K562 (cell line): ENCODE measurements at regions not wholly inside any gene's neighbourhood (a gene's known extent, or its start where the extent isn't known, plus 50 kb on each side); places are given as distances from the start of the nearest gene placed in this dataset.

Source experiments
- BRD9 ChIP-seq: fragments of 450-650 bp; IDR thresholded peaks from 2 replicates; pipeline ENCODE4 v1.6.1; 2018; ENCODE audit warnings: low read depth; ENCODE audit not compliant: partially characterized antibody
- CBX2 ChIP-seq: fragments of 200-600 bp; sonication (generic); IDR thresholded peaks from one replicate; pipeline ENCODE4 v1.6.1; 2012; ENCODE audit warnings: mild to moderate bottlenecking, low read length, inconsistent platforms; ENCODE audit not compliant: insufficient read depth, poor library complexity, severe bottlenecking
- EP300 ChIP-seq: IDR thresholded peaks from 2 replicates; pipeline ENCODE4 v1.6.1; 2012; ENCODE audit warnings: low read length, improper control_type of control experiment
- KLF13 ChIP-seq: fragments of 450-650 bp; IDR thresholded peaks from 2 replicates; pipeline ENCODE4 v1.6.1; 2016; ENCODE audit warnings: missing genetic modification characterization, low read depth, mild to moderate bottlenecking, missing compliant biosample characterization, moderate library complexity, borderline replicate concordance
- MIER1 ChIP-seq: fragments of 450-650 bp; IDR thresholded peaks from 2 replicates; pipeline ENCODE4 v1.6.1; 2016; ENCODE audit warnings: antibody characterized with exemption, mild to moderate bottlenecking, low read depth
- NCOA4 ChIP-seq: fragments of 450-650 bp; IDR thresholded peaks from 2 replicates; pipeline ENCODE4 v1.6.1; 2018; ENCODE audit warnings: mild to moderate bottlenecking; ENCODE audit not compliant: partially characterized antibody
- PATZ1 ChIP-seq: fragments of 250-450 bp; sonication (Bioruptor Pico); IDR thresholded peaks from 2 replicates; pipeline ENCODE4 v1.5.0; 2020; ENCODE audit warnings: mild to moderate bottlenecking, borderline replicate concordance
- PHB ChIP-seq: fragments of 250-450 bp; sonication (Bioruptor Pico); IDR thresholded peaks from 2 replicates; pipeline ENCODE4 v1.5.0; 2021
- POLR2AphosphoS5 ChIP-seq: IDR thresholded peaks from 2 replicates; pipeline ENCODE4 v1.6.1; 2011; ENCODE audit warnings: mild to moderate bottlenecking, low read depth, low read length, moderate library complexity; ENCODE audit not compliant: control insufficient read depth, insufficient read depth
- SREBF1 ChIP-seq: fragments of 150-350 bp; IDR thresholded peaks from 2 replicates; pipeline ENCODE4 v1.6.1; 2014; ENCODE audit warnings: antibody characterized with exemption, low read depth, low read length, borderline replicate concordance
- XRCC3 ChIP-seq: fragments of 450-650 bp; IDR thresholded peaks from 2 replicates; pipeline ENCODE4 v1.6.1; 2017; ENCODE audit warnings: mild to moderate bottlenecking, moderate library complexity
- ZNF134 ChIP-seq: fragments of 250-450 bp; sonication (Bioruptor Pico); conservative IDR thresholded peaks from 2 replicates; pipeline ENCODE4 v1.4.0; 2020
- ZNF445 ChIP-seq: fragments of 250-450 bp; sonication (Bioruptor Pico); IDR thresholded peaks from 2 replicates; pipeline ENCODE4 v1.4.0; 2020; ENCODE audit warnings: low read depth, mild to moderate bottlenecking, moderate library complexity
- TF ChIP-seq, protein P1 (sequence below): fragments of 150-350 bp; IDR thresholded peaks from 2 replicates; pipeline ENCODE4 v1.6.1; 2014; ENCODE audit warnings: low read depth, mild to moderate bottlenecking, low read length, borderline replicate concordance
- TF ChIP-seq, protein P2 (sequence below): fragments of 150-350 bp; conservative IDR thresholded peaks from 2 replicates; pipeline ENCODE4 v1.6.1; 2014; ENCODE audit warnings: low read length
- TF ChIP-seq, protein P3 (sequence below): IDR thresholded peaks from 2 replicates; pipeline ENCODE4 v1.6.1; 2011; ENCODE audit warnings: borderline replicate concordance, low read depth, mild to moderate bottlenecking, moderate library complexity, low read length; ENCODE audit not compliant: insufficient read depth, poor library complexity, severe bottlenecking

GRCh38 chr10:78302989-78303854 lies 269.6 kb downstream of the RPS24 start (continued):
- TF ChIP-seq CBX2: no peak
- TF ChIP-seq SREBF1: no peak
- TF ChIP-seq BRD9: no peak
- TF ChIP-seq XRCC3: no peak
- TF ChIP-seq, protein P1, sequence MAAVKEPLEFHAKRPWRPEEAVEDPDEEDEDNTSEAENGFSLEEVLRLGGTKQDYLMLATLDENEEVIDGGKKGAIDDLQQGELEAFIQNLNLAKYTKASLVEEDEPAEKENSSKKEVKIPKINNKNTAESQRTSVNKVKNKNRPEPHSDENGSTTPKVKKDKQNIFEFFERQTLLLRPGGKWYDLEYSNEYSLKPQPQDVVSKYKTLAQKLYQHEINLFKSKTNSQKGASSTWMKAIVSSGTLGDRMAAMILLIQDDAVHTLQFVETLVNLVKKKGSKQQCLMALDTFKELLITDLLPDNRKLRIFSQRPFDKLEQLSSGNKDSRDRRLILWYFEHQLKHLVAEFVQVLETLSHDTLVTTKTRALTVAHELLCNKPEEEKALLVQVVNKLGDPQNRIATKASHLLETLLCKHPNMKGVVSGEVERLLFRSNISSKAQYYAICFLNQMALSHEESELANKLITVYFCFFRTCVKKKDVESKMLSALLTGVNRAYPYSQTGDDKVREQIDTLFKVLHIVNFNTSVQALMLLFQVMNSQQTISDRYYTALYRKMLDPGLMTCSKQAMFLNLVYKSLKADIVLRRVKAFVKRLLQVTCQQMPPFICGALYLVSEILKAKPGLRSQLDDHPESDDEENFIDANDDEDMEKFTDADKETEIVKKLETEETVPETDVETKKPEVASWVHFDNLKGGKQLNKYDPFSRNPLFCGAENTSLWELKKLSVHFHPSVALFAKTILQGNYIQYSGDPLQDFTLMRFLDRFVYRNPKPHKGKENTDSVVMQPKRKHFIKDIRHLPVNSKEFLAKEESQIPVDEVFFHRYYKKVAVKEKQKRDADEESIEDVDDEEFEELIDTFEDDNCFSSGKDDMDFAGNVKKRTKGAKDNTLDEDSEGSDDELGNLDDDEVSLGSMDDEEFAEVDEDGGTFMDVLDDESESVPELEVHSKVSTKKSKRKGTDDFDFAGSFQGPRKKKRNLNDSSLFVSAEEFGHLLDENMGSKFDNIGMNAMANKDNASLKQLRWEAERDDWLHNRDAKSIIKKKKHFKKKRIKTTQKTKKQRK: no peak
- 0 out of 2 replicates have a peak, but pooled peaks have one; percentile 30 for TF ChIP-seq POLR2AphosphoS5
- no peak for TF ChIP-seq PATZ1 (CRISPR knock-in tag)
- no peak for TF ChIP-seq ZNF134
- TF ChIP-seq MIER1: no peak
- no peak for TF ChIP-seq EP300
- TF ChIP-seq NCOA4: no peak
- TF ChIP-seq PHB (CRISPR knock-in tag): 0 out of 2 replicates have a peak, but pooled peaks have one; percentile 56
- TF ChIP-seq, protein P2, sequence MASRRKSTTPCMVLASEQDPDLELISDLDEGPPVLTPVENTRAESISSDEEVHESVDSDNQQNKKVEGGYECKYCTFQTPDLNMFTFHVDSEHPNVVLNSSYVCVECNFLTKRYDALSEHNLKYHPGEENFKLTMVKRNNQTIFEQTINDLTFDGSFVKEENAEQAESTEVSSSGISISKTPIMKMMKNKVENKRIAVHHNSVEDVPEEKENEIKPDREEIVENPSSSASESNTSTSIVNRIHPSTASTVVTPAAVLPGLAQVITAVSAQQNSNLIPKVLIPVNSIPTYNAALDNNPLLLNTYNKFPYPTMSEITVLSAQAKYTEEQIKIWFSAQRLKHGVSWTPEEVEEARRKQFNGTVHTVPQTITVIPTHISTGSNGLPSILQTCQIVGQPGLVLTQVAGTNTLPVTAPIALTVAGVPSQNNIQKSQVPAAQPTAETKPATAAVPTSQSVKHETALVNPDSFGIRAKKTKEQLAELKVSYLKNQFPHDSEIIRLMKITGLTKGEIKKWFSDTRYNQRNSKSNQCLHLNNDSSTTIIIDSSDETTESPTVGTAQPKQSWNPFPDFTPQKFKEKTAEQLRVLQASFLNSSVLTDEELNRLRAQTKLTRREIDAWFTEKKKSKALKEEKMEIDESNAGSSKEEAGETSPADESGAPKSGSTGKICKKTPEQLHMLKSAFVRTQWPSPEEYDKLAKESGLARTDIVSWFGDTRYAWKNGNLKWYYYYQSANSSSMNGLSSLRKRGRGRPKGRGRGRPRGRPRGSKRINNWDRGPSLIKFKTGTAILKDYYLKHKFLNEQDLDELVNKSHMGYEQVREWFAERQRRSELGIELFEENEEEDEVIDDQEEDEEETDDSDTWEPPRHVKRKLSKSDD: no peak
- TF ChIP-seq KLF13 (tag): peak; percentile 76; the same call in 1 of the 2 replicates
- TF ChIP-seq, protein P3, sequence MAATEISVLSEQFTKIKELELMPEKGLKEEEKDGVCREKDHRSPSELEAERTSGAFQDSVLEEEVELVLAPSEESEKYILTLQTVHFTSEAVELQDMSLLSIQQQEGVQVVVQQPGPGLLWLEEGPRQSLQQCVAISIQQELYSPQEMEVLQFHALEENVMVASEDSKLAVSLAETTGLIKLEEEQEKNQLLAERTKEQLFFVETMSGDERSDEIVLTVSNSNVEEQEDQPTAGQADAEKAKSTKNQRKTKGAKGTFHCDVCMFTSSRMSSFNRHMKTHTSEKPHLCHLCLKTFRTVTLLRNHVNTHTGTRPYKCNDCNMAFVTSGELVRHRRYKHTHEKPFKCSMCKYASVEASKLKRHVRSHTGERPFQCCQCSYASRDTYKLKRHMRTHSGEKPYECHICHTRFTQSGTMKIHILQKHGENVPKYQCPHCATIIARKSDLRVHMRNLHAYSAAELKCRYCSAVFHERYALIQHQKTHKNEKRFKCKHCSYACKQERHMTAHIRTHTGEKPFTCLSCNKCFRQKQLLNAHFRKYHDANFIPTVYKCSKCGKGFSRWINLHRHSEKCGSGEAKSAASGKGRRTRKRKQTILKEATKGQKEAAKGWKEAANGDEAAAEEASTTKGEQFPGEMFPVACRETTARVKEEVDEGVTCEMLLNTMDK: peak; percentile 88
- no peak for TF ChIP-seq ZNF445 (CRISPR knock-in tag)
